SU-DHL-6 (cell line): ENCODE measurements at regions not wholly inside any gene's neighbourhood (a gene's known extent, or its start where the extent isn't known, plus 50 kb on each side); places are given as distances from the start of the nearest gene placed in this dataset.

Source experiments
- H2AFZ ChIP-seq: fragments of 200-600 bp; sonication (generic); 2 replicates; pipeline ENCODE4 v1.6.1; 2014; ENCODE audit warnings: low read depth, mild to moderate bottlenecking, moderate library complexity, mixed read lengths, antibody characterized with exemption, low read length; ENCODE audit not compliant: severe bottlenecking
- H3F3A ChIP-seq: fragments of 200-600 bp; shearing (Covaris generic); 2 replicates; pipeline ENCODE4 v1.6.0; 2016; ENCODE audit warnings: antibody characterized with exemption, mild to moderate bottlenecking; ENCODE audit not compliant: insufficient read depth
- H3K27ac ChIP-seq: fragments of 200-600 bp; sonication (generic); 2 replicates; pipeline ENCODE4 v1.5.1; 2016; ENCODE audit warnings: low read depth, mild to moderate bottlenecking, low read length, moderate library complexity, mixed read lengths
- H3K27me3 ChIP-seq: fragments of 200-600 bp; sonication (generic), shearing (Covaris generic); 2 replicates; pipeline ENCODE4 v1.6.0; 2014; ENCODE audit warnings: mild to moderate bottlenecking, low read length
- H3K36me3 ChIP-seq: fragments of 200-600 bp; sonication (generic); 2 replicates; pipeline ENCODE4 v1.6.1; 2014; ENCODE audit warnings: mild to moderate bottlenecking, low read length, mixed read lengths
- H3K4me2 ChIP-seq: fragments of 300-600, 200-600 bp; shearing (Covaris generic), sonication (generic); 2 replicates; pipeline ENCODE4 v1.6.0; 2014; ENCODE audit warnings: low read length, low read depth, mild to moderate bottlenecking; ENCODE audit not compliant: poor library complexity, severe bottlenecking
- H3K4me3 ChIP-seq: fragments of 200-600 bp; sonication (generic); 2 replicates; pipeline ENCODE4 v1.5.1; 2014; ENCODE audit warnings: antibody characterized with exemption, low read length, mild to moderate bottlenecking, mixed read lengths; ENCODE audit not compliant: insufficient read depth, poor library complexity, severe bottlenecking
- H3K79me2 ChIP-seq: fragments of 200-600 bp; sonication (generic); 2 replicates; pipeline ENCODE4 v1.6.1; 2014; ENCODE audit warnings: mild to moderate bottlenecking, low read length, moderate library complexity; ENCODE audit not compliant: insufficient read depth
- H3K9ac ChIP-seq: fragments of 200-600 bp; sonication (generic); 2 replicates; pipeline ENCODE4 v1.7.0; 2014; ENCODE audit warnings: mild to moderate bottlenecking, low read length
- H3K9me2 ChIP-seq: fragments of 200-600 bp; sonication (generic); replicated peaks from 2 replicates; pipeline ENCODE4 v1.6.1; 2014; ENCODE audit warnings: low read length; ENCODE audit not compliant: insufficient read depth
- H3K9me3 ChIP-seq: fragments of 200-600 bp; sonication (generic); 2 replicates; pipeline ENCODE4 v1.6.1; 2014; ENCODE audit warnings: low read length, mixed read lengths; ENCODE audit not compliant: insufficient read depth
- H4K20me1 ChIP-seq: fragments of 200-600 bp; sonication (generic); 2 replicates; pipeline ENCODE4 v1.6.1; 2014; ENCODE audit warnings: low read depth, mild to moderate bottlenecking, antibody characterized with exemption, low read length, moderate library complexity, mixed read lengths
- EZH2phosphoT487 ChIP-seq: fragments of 200-600 bp; sonication (generic), shearing (Covaris generic); conservative IDR thresholded peaks from 2 replicates; pipeline ENCODE4 v1.6.1; 2018; ENCODE audit warnings: mild to moderate bottlenecking, antibody characterized with exemption, low read length, moderate library complexity, mixed read lengths
- TF ChIP-seq, protein P1 (sequence below): fragments of 200-600 bp; sonication (generic); IDR thresholded peaks from one replicate; pipeline ENCODE4 v1.5.1; 2017; ENCODE audit warnings: antibody characterized with exemption, mild to moderate bottlenecking, low read length, moderate library complexity; ENCODE audit not compliant: insufficient read depth, poor library complexity, severe bottlenecking

GRCh38 chr3:117524890-117525289, 815.3 kb downstream of the TUSC7 start:
- Histone ChIP-seq H3K36me3 (no peaks in the 10 kb centered on the region), H3K79me2 (no peaks in the 10 kb centered on the region), H3K27me3 (no peaks in the 10 kb centered on the region), H2AFZ (no peak overlapping the region), H3K27ac (no peak overlapping the region), H4K20me1 (no peaks in the 10 kb centered on the region), H3K4me3 (no peak overlapping the region), H3F3A (no peaks in the 10 kb centered on the region), H3K9me2 (no peaks in the 10 kb centered on the region), H3K4me2 (no peak overlapping the region), H3K9ac (no peak overlapping the region), H3K9me3 (no peaks in the 10 kb centered on the region)
- TF ChIP-seq, protein P1, sequence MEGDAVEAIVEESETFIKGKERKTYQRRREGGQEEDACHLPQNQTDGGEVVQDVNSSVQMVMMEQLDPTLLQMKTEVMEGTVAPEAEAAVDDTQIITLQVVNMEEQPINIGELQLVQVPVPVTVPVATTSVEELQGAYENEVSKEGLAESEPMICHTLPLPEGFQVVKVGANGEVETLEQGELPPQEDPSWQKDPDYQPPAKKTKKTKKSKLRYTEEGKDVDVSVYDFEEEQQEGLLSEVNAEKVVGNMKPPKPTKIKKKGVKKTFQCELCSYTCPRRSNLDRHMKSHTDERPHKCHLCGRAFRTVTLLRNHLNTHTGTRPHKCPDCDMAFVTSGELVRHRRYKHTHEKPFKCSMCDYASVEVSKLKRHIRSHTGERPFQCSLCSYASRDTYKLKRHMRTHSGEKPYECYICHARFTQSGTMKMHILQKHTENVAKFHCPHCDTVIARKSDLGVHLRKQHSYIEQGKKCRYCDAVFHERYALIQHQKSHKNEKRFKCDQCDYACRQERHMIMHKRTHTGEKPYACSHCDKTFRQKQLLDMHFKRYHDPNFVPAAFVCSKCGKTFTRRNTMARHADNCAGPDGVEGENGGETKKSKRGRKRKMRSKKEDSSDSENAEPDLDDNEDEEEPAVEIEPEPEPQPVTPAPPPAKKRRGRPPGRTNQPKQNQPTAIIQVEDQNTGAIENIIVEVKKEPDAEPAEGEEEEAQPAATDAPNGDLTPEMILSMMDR, result no peak
- no peak for TF ChIP-seq EZH2phosphoT487

DNA sequence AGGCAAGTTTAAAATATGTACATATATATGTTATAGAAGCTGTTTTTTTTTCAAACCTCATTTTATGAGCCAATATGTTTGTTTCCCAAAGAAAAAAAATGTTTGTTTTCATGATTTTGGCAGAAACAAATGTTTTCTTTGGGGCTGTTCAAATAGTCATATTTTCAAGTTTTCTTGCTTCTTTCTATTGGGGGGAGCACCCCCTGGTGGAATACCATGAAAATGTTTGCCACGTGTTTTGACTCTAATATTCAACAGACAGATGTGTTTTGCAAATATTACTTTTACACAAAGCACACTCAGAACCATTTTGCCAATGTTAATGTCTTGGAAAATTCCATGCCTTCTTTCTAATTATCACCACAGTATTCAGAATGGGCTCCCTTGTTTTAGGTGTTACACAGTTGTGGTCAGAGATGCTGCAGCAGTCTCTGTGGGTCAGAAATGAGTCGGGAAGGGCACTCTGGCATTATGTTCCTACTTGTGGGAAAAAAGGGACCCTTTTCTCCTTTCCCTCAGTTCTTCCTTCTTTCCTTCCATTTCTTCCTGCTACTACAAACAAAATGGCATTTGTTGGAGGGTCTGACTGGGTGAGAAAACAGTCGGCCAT, 817.0 kb downstream of the TUSC7 start:
- Histone ChIP-seq H3K27ac (no peak overlapping the region), H3K9ac (no peak overlapping the region), H2AFZ (no peak overlapping the region), H3K79me2 (no peaks in the 10 kb centered on the region), H3K4me3 (no peak overlapping the region), H3K36me3 (no peaks in the 10 kb centered on the region), H3F3A (no peaks in the 10 kb centered on the region), H4K20me1 (no peaks in the 10 kb centered on the region), H3K9me3 (no peaks in the 10 kb centered on the region), H3K4me2 (no peak overlapping the region), H3K9me2 (no peaks in the 10 kb centered on the region), H3K27me3 (no peaks in the 10 kb centered on the region)
- no peak for TF ChIP-seq EZH2phosphoT487
- TF ChIP-seq, protein P1, result peak; percentile 27

- H3K4me2 ChIP-seq, result no peak overlapping the region
- H4K20me1 ChIP-seq, result no peaks in the 10 kb centered on the region
- TF ChIP-seq, protein P1, result no peak
- no peak for TF ChIP-seq EZH2phosphoT487
- H3K9me2 ChIP-seq, result no peaks in the 10 kb centered on the region
- H3K79me2 ChIP-seq, result no peaks in the 10 kb centered on the region
- H3K9me3 ChIP-seq, result no peaks in the 10 kb centered on the region
- H3K36me3 ChIP-seq, result no peaks in the 10 kb centered on the region
- no peaks in the 10 kb centered on the region for H3K27me3 ChIP-seq
- no peak overlapping the region for H2AFZ ChIP-seq
- no peak overlapping the region for H3K27ac ChIP-seq
- H3K4me3 ChIP-seq, result no peak overlapping the region
- H3F3A ChIP-seq, result no peaks in the 10 kb centered on the region
- no peak overlapping the region for H3K9ac ChIP-seq
Measured at GRCh38 chr3:117527346-117527745, 817.8 kb downstream of the TUSC7 start.
